ENCODE measurements at regions not wholly inside any gene's neighbourhood (a gene's known extent, or its start where the extent isn't known, plus 50 kb on each side); places are given as distances from the start of the nearest gene placed in this dataset.

DNA sequence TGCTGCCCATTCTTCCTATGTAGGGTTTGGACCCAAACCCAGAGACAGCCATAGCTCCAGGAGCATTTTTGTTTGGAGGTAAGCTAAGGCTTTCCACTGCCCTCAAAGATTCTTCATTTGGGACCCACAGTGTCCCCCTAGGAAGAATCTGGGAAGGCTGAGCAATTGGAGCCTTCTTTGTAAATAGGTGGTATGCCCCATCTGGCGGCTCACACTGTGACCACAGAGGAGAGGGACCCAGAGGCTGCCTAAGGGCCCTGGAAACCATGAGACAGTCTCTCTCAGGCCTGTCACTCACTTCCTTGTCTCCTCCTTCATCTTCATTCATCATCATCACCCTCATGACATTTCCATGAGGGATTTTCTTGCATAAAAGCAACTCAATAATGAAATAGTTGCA lies 215.4 kb upstream of the OSR1 start:
- CTCF ChIA-PET = no interaction called here
- POLR2A ChIA-PET = no interaction called here

DNA sequence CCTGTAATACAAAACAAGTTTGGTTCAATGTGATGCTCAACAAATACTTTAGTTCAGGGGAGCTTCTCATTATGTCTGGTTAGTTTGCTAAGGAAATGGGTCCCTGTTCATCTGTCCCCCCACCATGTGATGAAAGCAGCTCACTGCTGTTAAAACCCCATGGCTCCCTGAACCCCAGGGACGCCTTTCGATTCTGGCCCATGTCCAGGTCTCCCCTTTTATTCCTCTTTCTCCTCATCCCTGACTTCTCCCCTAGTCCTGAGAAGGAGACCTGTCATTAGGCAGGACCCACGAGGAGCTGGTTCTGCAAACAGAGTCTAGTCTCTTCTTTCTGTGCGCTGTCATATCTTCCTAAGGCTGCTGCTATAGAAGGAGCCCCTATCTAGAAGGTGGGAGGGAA lies 213.3 kb upstream of the OSR1 start:
- POLR2A ChIA-PET = no interaction called here
- CTCF ChIA-PET = no interaction called here

DNA sequence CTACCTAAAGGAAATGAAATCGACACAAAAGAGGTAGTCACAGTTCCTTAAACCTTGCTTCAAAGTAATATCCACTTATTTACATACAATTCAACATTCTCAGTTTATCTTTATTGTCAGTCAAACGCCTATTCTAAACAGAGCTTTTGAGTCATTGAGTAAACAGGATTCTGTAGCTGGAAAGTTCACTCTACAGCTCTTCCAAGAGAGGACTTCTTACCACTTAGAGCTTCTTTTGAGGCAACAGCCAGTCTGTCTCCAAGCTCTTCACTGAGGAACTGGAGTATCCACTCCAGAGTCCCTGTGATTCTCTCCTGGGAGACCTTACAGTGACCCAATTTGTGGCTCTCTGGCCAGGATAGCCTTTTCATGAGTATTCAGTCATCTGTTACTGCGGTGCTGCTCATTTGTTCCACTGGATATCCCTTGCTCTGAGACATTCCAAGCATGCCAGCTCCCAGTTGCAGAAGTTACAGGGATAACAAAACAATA lies 210.9 kb upstream of the OSR1 start:
- POLR2A ChIA-PET = no interaction called here

DNA sequence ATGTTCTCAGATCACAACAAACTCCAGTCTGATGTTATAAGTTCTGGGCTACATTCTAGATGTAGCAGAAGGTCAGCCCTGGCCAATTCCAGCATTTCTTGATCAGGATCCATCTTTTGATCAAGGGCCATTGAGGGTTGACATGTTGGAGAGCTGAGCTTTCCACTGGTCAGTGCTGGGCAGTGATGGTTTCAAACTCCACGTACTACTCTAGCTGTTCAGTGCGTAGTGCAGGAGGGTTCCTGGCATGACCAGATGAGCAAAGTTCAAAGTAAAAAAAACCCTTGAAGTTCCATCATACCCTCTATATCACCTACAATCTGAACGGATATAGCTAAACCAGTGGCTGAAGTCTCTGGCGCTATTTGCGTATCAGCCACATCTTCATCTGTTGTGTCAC lies 210.4 kb upstream of the OSR1 start:
- ChIA-PET CTCF (no interaction called here), POLR2A (no interaction called here)

More for the DNA sequence above, 210.9 kb upstream of the OSR1 start:
- CTCF ChIA-PET = no interaction called here

DNA sequence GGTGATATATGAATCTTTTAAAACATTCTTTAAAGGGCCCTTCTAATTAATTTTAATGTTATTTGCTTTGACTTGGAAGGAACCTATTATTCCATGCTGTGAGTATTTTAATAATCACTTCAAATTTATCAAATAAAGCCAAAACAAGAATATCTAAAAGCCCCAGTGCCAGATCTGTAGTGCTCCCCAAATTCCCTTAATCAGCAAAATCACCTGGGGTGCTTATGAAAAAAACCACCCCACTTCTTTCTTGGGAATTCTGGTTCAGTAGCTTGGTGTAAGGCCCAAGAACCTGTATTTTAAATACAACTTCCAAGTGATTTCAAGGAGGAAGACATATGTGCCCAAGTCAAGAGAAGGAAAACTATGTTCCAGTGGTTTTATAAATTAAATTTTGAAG lies 202.4 kb upstream of the OSR1 start:
- ChIA-PET CTCF (no interaction called here), POLR2A (no interaction called here)

DNA sequence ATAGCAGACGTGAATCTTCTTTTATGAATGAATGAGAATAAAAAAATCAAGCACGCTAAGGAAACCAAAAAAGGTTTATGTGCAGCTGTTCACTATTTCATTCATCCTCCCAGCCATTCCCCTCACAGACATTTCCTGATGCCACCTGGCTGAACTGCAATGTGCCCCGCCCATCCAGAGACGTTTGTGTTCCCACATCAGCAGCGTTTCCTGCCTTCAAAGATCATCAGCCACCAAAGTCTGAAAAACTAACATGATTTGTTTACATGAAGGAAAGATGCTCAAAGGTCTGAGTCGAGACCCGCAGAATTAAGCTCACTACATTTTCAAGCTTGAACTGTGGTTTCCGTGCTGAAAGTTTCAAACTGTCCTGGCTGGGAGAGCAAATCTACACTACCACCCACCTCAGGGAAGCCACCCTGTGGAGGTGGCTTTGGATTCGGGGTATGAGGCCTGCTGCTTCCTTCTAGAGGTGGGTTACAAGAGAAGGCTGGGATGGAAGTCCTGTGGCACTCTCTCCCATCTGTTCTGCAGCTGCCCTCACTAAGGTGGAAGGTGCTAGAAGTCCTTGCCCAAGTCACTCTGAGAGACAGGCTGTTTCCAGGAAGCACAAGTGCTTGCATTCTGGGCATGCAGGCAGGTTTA lies 201.3 kb upstream of the OSR1 start:
- ChIA-PET POLR2A (no interaction called here), CTCF (no interaction called here)

DNA sequence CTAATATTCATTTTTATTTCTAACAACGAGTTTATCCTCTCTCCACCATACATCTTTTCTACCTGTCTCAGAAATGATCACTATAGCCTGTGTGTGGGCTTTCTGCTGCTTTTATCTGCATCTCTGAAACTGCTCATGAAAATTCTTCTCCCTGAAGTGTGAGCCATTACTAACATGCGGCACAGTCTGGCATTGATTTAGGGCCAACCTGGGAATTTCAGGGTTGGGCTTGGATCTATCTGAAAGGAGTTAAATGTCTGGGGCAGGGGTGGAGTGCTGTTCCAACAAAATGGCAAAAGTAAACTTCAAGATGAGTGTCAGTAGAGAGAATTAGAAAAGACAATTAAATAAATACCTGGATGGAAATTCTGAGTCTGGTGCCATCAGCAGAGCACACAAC lies 198.2 kb upstream of the OSR1 start:
- CTCF ChIA-PET = no interaction called here

DNA sequence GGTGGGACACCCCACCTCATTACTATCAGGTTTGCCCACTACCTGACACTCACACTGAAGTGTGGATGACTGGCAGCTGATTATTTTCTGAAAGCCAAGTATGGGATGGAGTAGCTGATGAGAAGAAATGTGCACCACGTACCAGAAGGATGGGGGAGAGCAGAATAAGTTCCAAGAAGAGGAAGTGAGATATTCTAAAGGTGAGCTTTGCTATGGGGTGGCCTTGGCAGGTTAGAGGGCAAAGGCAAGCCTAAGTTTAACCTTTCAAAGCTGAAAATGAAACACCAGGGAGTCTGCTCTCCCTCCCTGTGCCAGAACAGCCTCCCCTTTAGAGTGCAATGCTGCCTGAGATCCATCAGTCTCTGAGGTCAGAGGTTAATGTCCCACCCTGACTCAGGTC lies 196.1 kb upstream of the OSR1 start:
- CTCF ChIA-PET = no interaction called here
- POLR2A ChIA-PET = no interaction called here

More for the DNA sequence above, 198.2 kb upstream of the OSR1 start:
- POLR2A ChIA-PET = no interaction called here

DNA sequence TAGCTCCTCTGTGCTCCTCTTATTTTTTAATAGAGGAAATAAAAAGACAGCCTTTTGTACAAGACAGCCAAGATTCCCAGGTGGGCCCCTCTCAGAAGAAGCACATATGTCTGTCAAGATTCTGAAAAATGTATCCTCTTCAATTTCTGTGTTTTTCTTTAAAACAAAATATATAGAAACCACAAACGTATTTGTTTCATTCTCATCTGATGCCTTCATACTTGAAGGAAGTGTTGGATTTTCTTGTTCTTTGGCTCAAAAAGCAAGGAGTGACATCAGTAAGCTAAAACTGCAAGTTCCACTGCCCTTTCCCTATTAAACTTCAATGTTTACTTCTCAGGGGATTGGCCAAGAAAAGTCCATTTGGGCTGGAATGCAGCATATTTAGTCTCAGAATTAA lies 193.8 kb upstream of the OSR1 start:
- ChIA-PET CTCF (no interaction called here), POLR2A (no interaction called here)

DNA sequence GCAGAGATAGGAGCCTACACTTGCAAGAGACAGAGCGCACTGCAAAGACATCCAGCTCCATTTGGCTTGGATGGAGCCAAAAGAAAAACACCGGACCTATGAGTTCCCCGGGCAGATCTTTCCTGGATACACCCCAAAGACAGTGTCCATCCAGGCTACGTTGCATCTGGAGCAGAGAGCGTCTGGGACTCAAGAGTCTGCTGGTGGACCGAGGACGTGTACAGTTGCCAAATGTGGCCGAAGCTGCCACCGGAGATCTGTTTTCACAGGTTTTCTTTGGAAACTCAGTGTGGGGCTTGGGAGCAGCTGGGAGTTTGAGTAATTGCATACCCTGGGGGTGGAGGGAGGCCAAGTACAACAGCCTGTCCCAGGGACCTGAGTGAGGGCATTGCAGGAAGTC lies 192.3 kb upstream of the OSR1 start:
- POLR2A ChIA-PET = no interaction called here
- CTCF ChIA-PET = no interaction called here

DNA sequence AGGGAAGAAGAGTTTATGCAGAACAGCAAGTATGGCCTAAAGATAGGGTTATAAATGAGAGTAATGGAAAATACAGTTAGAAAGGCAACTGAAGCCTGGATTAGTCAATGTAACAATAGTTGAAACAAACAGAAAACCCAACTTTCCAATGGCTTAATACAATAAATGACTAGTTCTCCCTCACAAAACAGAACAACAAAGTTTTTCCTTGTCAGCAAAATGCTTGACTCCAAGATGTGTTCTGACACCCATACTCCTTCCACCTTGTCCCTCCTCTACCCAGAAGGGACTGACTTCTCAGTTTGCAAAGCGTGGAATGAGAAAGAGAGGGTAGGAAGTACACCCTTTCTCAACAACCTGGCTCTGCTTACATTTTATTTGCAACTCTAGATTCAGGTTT lies 191.4 kb upstream of the OSR1 start:
- POLR2A ChIA-PET = no interaction called here
- CTCF ChIA-PET = no interaction called here

DNA sequence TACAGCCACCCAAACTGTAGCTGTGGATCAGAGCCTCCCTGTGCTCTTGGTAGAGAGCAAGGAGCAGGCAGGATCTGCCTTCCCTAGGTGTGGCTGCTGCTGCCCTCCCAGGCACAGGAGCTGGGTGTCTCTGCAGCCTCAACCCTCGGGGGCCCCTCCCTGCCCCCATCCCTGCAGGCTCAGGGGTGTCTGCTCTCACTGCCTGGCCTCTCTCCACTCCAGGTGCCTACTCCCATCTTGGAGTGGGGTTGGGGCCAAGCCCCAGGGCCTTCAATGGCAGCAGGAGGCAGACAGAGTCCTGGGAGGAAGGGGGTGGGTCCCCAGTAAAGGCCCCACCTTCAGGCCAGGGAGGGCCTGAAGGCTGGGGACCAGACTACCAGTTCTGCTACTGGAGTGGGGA lies 189.7 kb upstream of the OSR1 start:
- ChIA-PET CTCF (no interaction called here), POLR2A (no interaction called here)

DNA sequence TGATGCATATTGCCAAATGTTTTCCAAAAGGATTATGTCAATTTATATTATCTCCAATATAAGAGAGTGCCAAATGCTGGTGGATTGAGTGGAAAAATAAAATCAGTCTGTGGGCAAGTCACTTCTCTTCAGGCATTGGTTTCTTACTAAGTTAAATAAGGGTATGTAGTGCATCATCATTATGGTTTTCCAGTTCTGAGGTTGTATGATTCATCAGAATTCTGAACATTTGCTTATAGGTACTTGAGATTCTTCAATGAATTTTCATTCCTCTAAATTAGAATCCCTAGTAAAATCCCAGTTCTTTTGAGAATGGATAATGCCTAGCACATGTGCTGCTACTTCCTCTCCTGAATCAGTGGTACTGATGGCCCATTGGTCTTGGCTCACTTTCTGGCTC lies 188.9 kb upstream of the OSR1 start:
- POLR2A ChIA-PET = no interaction called here

DNA sequence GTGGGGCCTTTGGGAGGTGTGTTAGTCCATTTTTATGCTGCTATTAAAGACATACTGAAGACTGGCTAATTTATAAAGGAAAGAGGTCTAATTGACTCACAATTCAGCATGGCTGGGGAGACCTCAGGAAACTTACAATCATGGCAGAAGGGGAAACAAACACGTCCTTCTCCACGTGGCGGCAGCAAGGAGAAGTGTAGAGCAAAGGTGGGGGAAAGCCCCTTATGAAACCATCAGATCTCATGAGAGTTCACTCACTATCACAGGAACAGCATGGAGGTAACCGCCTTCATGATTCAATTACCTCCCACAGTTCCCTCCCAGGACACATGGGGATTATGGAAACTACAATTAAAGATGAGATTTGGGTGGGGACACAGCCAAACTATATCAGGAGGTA lies 187.1 kb upstream of the OSR1 start:
- ChIA-PET POLR2A (no interaction called here), CTCF (no interaction called here)

More for the DNA sequence above, 188.9 kb upstream of the OSR1 start:
- CTCF ChIA-PET = no interaction called here

DNA sequence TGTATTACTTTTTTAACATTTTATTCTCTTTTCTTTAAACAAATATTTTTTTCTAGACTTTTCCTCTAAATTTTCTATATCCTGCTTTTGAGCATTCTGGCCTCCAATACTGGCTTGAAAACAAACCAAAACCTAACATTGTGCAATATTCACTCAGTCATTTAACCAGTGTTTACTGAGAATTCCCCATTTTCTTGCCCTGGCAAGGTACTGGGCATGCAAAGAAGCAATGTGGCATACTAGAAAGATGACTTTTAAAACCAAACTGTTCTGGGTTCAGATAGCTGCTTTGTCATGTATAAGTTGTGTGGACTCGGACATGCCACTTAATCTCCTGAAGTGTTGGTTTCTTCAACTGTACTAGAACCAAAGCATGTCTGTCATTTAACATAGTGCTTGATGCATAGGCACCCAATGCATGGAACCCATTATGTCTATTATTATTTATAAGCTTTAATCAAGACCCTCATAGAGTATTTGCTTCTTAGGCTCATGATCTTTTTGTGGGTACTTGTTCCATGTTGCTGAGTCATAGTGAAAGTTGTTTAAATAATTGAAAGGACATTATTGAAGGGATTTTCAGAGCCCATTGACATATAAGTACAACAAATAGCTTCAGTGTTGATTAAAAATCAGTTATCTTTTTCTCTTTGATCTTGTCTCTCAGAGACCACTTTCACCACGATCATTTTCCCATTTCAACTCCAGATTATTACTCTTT lies 185.4 kb upstream of the OSR1 start:
- POLR2A ChIA-PET = no interaction called here
- CTCF ChIA-PET = no interaction called here

DNA sequence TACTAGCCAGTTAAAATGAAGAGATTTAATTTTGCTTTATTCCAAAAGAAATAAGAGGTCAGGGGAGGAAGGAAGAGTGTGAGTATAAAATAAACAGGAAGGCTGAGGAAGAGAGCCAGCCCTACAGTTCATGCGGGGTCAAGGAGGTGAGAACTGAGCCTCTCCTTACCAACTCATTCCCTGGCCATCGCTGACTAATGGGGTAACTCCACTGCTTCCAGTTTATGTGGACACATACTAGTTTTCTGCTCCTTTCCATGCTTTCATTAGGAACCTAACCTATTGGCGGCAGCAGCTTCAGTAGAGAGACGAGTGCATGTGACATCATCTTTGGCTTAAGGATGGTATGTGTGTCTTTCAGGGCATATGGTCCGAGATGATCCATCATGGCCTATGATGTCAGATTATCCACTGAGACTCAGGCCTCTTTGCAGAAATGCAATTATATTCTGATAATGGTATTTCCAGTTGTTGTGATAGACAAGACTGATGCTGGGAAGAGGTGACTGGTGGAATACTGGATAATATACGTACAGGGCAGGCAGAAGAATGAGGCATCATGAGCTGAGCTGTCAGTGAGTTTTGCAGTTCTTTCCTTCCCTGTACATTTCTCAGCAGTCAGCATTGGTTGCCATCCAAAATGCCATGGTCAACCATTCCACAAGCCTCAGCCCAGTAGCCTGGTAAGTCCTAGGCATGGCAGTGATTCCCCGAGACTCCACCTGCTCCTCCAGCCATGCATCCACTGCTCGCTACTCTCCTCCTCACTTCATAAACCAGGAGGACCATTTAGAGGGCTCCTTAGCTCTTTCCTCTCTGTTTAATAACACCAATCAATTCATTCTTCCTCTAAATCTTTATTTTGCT lies 184.6 kb upstream of the OSR1 start:
- CTCF ChIA-PET = no interaction called here
- POLR2A ChIA-PET = no interaction called here

DNA sequence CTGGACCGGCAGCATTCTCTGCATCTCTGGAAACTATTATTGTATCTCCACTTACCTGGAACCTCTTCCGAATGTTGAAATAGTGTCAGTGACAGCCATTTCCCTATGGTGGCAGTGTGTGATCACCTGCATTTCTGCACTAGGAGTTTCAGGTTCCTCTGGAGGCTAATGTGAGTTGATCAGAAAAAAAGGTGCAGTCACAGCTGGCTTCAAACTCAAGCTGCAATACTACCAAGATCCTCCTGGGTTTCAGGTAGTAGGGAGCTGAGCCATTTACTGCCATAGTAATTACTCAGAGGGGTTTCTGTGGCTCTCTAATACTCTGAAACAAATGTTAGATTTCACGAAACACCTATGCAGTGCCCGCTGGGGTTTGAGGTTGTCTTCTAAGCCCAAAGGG lies 183.5 kb upstream of the OSR1 start:
- POLR2A ChIA-PET = no interaction called here
- CTCF ChIA-PET = no interaction called here

DNA sequence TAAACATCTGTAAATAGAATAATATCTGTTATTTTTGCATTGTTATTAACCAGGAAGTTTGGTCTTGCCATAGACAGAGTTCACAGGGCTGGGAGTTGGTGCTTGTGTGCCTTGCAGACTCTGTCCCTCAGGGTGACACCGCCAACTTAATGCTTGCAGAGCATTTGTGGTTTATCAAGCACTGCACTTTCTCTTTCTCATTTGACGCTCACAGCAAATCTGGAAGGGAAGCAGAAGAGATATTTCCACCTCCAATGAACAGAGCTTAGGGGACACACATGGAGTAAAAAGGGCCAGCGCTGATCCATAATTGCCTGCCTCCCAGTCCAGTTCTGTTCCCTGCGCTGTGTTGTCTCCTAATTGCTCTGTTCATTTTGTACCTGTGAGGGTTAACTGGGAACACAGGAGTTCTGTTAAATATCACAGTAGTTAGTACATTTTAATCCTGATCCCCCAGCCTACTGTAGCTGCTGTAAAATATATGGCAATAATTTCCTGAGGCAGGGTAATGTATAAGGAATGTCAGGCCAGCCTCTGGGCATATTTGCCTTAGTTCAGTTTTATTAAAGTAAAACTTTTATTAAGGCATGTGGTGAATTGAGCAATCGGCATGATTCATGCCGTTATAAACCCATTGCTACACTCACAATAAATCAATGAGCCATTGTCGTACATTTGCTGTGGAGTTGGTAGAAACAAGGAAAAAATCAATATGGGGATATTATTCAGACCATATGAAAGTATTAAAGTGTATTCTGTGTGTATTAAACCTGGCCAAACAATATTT lies 182.5 kb upstream of the OSR1 start:
- CTCF ChIA-PET = no interaction called here
- POLR2A ChIA-PET = no interaction called here

DNA sequence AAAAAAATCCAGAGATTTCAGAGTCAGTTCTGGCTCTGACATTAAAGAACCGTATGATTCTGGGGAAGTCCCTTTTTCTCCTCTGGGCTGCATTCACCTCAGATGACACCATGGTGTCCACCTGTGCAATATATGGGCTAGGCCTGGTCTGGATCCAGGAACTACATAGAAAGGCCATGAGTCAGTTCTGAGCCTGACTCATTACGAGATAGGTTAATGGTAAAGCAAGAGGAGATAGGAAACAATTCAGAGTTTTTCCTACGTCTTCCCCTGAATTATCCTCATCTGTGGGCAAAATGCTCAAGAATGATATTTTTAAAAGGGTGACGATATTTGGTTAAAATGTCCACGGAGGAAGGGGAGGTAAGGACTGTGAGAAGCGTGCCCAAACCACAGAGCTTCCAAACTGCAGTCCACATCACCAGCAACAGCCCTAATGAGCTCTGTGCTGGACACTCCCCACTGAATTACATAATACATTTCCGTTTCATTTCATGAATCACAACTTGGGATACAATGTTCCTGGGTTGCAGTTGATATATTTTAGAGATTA lies 180.1 kb upstream of the OSR1 start:
- ChIA-PET CTCF (no interaction called here), POLR2A (no interaction called here)

DNA sequence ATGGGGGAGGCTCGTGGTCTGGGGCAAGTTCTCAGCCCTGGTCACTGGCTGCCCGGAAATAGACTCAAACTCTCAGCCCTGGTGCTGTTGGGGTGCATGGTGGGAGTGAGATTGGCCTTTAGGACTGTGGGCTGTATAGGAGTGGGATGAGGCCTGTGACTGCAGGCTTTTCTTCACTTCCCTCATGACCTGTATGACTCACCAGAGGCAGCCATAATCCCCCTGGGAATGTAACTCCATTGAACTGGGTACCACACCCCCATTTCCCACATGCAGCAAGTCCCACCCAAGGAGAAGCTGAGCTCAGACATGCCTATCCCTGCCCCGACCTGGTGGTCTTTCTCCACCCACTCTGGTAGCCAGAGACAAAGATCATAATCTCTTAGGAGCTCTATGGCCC lies 177.7 kb upstream of the OSR1 start:
- CTCF ChIA-PET = no interaction called here
- POLR2A ChIA-PET = no interaction called here

All from activated CD8-positive, alpha-beta memory T cell treated with anti-CD3 and anti-CD28 coated beads for 36 hours (primary cell).